ENCODE measurements at regions not wholly inside any gene's neighbourhood (a gene's known extent, or its start where the extent isn't known, plus 50 kb on each side); places are given as distances from the start of the nearest gene placed in this dataset.

DNA sequence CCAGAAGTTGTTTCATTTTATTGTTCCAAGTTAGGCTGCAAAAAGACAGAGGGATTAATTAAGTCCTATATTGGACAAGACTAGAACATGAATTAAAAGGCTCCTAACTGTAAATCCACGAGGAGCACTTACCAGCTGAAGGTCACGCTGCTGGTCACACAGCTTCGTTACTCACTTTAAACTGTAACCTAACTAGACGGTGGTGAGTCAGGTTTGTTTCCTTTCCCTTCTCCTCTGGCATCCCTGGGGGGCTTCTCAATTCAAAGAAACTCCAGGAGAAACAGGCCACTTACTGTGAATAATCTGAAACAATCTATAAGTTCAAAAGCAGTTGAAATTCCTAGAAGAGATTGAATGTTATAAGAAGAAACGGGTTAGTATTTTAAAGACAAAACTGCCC, 331.4 kb downstream of the BCAT1 start:
- POLR2A ChIA-PET, result no interaction called here
- CTCF ChIA-PET, result no interaction called here

DNA sequence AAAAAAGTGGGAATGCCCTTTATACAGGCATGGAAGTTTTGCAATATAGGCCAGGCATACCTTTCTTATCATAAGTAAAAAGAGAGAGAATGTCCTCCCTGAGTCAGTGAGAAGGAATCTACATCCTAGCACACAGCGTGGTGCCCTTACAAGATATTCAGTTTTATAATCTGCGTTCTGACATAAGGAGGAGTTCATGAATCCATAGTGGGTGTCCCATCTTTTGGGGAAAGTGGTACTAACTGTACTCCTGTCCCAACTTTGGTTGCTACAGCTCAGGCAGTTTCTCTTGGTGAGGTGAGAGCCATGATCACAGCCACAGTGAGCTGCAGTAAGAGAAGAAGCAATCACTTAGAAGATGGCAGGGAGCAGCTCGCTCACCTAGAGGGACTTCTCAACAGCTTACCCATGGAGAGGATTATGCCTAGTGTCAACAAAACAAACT, 332.9 kb downstream of the BCAT1 start:
- ChIA-PET CTCF (no interaction called here), POLR2A (no interaction called here)

DNA sequence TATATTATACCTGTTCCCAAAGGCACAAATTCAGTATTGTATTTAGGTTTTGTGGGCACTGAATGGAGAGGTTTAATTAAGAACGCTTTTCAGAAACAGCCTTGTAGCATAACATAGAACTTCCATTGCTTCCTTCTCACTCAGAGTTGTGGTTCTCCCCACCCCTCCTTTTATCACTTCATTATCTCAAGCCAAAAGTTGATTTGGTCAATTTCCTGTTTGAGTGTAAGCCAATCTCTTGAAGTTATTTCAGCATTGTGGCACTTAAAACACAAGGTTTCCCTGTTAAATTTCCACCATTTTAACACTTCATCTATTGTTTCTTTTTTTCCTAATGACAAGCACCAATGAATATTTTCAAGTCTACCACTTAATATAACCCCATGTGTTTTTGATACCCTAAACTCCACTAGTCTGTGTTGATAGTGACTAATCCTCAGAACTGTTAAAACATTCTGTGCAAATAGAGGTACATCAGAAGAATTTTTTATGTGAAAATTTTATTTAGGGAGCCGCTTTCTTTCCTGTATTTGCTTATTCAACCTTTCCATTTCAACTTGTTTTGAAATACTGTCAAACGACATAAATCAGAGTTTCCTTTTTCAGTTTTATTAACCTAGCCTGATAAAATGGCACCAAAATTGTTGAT, 340.1 kb downstream of the BCAT1 start:
- ChIA-PET CTCF (interaction anchor here (1.0 kb wide), 1 partner anchor 60 kb away, joined by 3 read pairs; no protein-coding TSS in a partner anchor), POLR2A (no interaction called here)

DNA sequence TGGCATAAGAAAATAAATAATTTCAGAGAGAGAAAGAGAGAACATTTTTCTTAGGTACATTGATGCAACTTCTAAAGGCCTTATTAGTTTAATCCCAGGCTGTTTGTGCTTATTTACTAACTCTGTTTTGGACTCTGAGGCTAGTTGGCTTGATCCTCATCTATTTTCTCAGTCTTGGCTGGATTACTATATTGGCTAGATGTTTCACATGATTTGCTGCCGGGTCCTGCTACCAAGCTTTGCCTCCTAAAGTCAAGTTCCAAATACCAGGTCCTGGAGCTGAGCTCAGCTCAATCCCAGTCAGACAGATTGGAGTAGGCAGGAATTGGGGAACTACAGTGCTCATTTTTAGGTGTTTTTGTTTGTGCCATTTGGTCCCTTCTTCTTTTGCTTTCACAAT, 340.8 kb downstream of the BCAT1 start:
- ChIA-PET CTCF (no interaction called here), POLR2A (no interaction called here)

DNA sequence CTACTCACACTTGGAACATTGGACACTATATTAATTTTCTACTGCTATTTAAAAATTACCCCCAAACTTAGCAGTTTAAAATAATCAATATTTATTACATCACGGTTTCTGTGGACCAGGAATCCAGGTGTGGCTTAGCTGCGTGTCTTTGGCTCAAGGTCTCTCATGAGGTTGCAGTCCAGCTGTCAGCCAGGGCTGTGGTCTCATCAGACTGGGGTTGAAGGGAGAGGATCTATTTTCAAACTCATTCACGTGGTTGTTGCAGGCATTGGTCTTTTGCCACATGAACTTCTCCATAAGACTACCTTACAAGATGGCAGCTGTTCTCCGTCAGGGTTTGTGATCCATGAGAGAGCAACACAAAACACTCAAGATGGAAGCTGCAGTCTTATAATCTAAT, 343.0 kb downstream of the BCAT1 start:
- ChIA-PET CTCF (no interaction called here), POLR2A (no interaction called here)

DNA sequence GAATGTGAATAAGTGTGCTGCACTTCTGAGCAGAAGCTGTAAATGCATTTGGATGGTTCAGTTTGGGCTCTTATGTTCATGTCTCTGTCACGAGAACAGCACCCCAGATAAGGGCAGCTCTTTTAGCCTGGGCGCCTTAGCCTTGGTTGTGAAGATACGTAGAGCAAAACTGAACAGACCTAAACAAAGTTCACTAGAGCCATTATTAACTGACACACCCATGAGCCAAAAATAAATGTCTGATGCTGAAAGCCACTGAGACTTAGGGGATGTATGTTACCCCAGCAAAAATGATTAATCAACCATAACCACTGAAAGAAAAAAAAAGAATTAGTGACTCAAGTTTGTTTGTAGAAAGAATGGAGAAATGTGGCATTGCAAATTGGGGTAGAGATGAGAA, 343.4 kb downstream of the BCAT1 start:
- POLR2A ChIA-PET, result no interaction called here
- CTCF ChIA-PET, result no interaction called here

- ChIA-PET CTCF (no interaction called here), POLR2A (no interaction called here)
Observed at GRCh38 chr12:24603371-24603770, 345.5 kb downstream of the BCAT1 start.

GRCh38 chr12:24600996-24601395, 347.9 kb downstream of the BCAT1 start:
- ChIA-PET CTCF (no interaction called here), POLR2A (no interaction called here)

DNA sequence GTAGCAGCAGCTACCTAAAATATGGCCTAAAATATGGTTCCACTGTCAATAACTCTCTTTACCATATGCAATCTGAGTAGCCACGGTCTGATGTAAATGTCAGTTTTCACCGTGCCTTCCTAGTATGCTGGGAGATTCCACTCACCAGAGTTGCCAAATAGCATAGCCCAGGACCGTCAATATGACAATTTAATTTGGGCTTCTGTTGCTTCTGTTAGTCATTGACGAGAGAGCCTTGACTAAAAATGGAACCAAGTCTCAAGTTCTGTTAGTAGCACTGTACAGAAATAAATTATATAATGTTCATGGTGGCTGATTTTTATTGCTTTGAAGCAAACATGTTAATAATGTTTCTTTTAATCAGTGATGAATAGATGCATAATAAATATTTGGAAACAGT, 348.4 kb downstream of the BCAT1 start:
- ChIA-PET CTCF (no interaction called here), POLR2A (no interaction called here)

GRCh38 chr12:24599736-24600135, 349.2 kb downstream of the BCAT1 start:
- POLR2A ChIA-PET, result no interaction called here
- CTCF ChIA-PET, result interaction anchor here (1.1 kb wide), 1 partner anchor 27 kb away, joined by 3 read pairs; no protein-coding TSS in a partner anchor

DNA sequence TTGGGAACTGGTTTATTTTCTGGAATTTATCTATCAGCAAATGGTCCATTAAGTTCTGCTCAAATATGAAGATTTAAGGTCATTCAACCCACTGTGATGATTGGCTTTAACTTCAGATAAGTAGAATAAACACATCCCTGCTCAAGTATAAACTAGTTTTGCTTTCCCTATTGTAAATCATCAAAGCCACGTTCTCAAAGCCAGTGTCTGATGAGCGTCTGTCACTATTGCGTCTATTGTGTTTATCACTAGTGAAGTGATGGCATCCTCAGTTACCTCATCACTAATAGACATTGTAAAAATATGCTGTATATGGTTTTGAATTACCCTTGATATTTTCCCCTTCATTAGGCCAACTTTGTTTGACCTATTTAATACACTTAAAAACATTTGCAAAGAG, 351.3 kb downstream of the BCAT1 start:
- POLR2A ChIA-PET, result no interaction called here
- CTCF ChIA-PET, result no interaction called here

DNA sequence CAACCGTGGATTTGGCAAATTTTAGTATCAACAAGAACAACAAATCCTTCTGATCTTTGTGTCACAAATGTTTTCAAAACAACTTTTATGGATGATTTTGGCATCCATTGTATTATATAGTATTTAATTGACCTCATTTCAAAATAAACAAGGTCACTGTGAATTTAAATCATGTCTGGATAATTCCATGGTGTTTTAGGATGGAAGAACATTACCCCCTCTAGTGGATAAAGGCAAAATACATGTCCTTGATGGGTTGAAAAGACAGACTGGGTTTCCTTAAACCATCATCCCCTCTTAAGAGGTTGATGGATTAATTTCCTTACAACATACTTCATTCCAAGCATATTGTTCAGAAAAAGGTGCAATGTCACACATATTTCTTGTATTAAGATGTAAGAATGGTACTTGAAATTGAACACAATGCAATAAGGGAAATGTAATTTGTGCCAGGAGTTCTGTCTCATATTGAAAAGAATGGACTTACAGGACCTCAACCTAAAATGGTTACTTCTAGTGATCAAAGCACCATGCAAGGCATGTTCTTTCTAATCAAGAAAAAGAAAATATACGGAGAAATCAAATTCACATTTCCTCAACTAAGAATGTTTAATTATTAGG, 352.0 kb downstream of the BCAT1 start:
- ChIA-PET CTCF (no interaction called here), POLR2A (no interaction called here)

- ChIA-PET CTCF (no interaction called here), POLR2A (no interaction called here)
Observed at GRCh38 chr12:24595652-24596235, 353.2 kb downstream of the BCAT1 start.

GRCh38 chr12:24591715-24592440, 357.0 kb downstream of the BCAT1 start:
- ChIA-PET CTCF (no interaction called here), POLR2A (no interaction called here)

- CTCF ChIA-PET, result no interaction called here
- POLR2A ChIA-PET, result no interaction called here
Observed at GRCh38 chr12:24591079-24591626, 357.7 kb downstream of the BCAT1 start.

GRCh38 chr12:24586293-24586692, 362.6 kb downstream of the BCAT1 start:
- ChIA-PET CTCF (no interaction called here), POLR2A (no interaction called here)

- CTCF ChIA-PET, result no interaction called here
- POLR2A ChIA-PET, result no interaction called here
Observed at GRCh38 chr12:24584032-24584675, 364.7 kb downstream of the BCAT1 start.

GRCh38 chr12:24582954-24583601, 365.8 kb downstream of the BCAT1 start:
- POLR2A ChIA-PET, result no interaction called here
- CTCF ChIA-PET, result no interaction called here

DNA sequence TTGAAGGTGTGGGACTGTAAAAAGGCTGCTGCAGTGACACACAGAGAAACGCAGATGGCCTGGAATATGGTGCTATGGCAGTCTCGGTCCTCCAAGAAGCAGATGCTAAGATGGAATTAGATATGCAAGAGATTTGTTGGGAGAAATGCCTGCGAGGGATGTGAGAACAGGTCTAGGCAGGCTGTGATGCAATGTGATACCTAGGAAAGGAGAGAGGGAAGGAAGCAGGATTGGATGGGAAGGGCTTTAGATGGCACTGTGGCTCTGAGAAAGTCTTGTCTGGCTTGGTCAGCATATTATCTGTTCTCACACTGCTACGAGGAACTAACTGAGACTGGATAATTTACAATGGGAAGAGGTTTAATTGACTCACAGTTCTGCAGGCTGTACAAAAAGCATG, 374.4 kb downstream of the BCAT1 start:
- CTCF ChIA-PET, result no interaction called here
- POLR2A ChIA-PET, result no interaction called here

DNA sequence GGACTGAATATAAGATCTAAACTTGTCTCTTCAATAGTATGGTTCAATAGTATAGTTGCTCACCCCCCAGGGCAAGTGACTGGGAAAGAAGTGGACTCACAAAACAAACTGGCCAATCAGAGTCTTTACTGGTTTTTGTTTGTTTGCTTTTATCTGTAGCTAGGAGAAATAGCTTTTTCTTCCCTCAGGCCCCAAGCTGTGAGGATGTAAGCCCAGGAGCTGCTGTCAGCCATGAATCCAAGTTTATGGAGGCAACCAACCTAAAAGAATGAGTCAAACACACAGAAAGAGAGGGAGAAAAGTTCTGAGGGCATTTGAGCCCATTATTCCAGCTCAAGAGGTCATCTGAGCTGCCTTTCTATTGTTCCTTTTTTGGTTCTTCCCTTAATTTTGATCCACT, 375.3 kb downstream of the BCAT1 start:
- ChIA-PET POLR2A (no interaction called here), CTCF (no interaction called here)
